IMR-90 (cell line): ENCODE measurements at regions not wholly inside any gene's neighbourhood (a gene's known extent, or its start where the extent isn't known, plus 50 kb on each side); places are given as distances from the start of the nearest gene placed in this dataset.

ENCODE experiments used
- ATAC-seq: fragments of 200-7000 bp; cut with Tn5 transposase; 2 replicates; pipeline ENCODE4 v1.9.1; 2020; ENCODE audit warnings: low read depth, mild to moderate bottlenecking, moderate library complexity
- BruUV-seq: library from RNA; stranded (reverse); fragments of 400-500 nt; replicated peaks from 2 replicates; lab custom pipeline; 2021; lab: Mats Ljungman, UMichigan
- CTCF ChIA-PET: fragments of 300-600 bp; formaldehyde crosslinking; extraction: SDS; loops from one replicate; lab custom pipeline; 2021; ENCODE audit warnings: antibody characterized with exemption; lab: Yijun Ruan, JAX
- POLR2A ChIA-PET: fragments of 300-600 bp; sonication (Branson Sonifier 250); formaldehyde crosslinking; loops from one replicate; lab custom pipeline; 2022; ENCODE audit warnings: antibody characterized with exemption; ENCODE audit not compliant: unreplicated experiment; lab: Charles Lee
- DNase-seq: peaks from one replicate; pipeline ENCODE4 v3.0.0; 2013
- H2AFZ ChIP-seq: replicated peaks from 2 replicates; pipeline ENCODE3; 2013; ENCODE audit warnings: low read length, mild to moderate bottlenecking; ENCODE audit not compliant: poor library complexity
- H2AK5ac ChIP-seq: 2 replicates; pipeline ENCODE4 v1.6.1; 2013; ENCODE audit warnings: low read depth, low read length, inconsistent platforms
- H2AK9ac ChIP-seq: replicated peaks from 2 replicates; pipeline ENCODE3; 2013; ENCODE audit warnings: mild to moderate bottlenecking, low read depth, low read length, moderate library complexity; ENCODE audit not compliant: poor library complexity
- H2BK120ac ChIP-seq: 2 replicates; pipeline ENCODE4 v1.6.1; 2013; ENCODE audit warnings: low read depth, low read length, inconsistent platforms
- H2BK15ac ChIP-seq: 3 replicates; pipeline ENCODE4 v1.6.1; 2013; ENCODE audit warnings: low read depth, low read length, inconsistent platforms
- H2BK20ac ChIP-seq: 2 replicates; pipeline ENCODE4 v1.6.1; 2013; ENCODE audit warnings: low read depth, mild to moderate bottlenecking, inconsistent platforms, low read length, moderate library complexity
- H2BK5ac ChIP-seq: 2 replicates; pipeline ENCODE4 v1.6.1; 2013; ENCODE audit warnings: mild to moderate bottlenecking, low read depth, low read length, inconsistent platforms; ENCODE audit not compliant: poor library complexity, severe bottlenecking
- H3K14ac ChIP-seq: replicated peaks from 2 replicates; pipeline ENCODE4 v1.6.1; 2013; ENCODE audit warnings: low read depth, low read length, inconsistent platforms
- H3K18ac ChIP-seq: 2 replicates; pipeline ENCODE4 v1.6.1; 2013; ENCODE audit warnings: low read depth, low read length, control low read depth
- H3K23ac ChIP-seq: 2 replicates; pipeline ENCODE4 v1.6.1; 2013; ENCODE audit warnings: low read depth, low read length, inconsistent platforms
- H3K27ac ChIP-seq: 2 replicates; pipeline ENCODE4 v1.5.1; 2013; ENCODE audit warnings: mild to moderate bottlenecking, control low read depth, low read length; ENCODE audit not compliant: insufficient read depth
- H3K27me3 ChIP-seq: 2 replicates; pipeline ENCODE4 v1.6.1; 2013; ENCODE audit warnings: low read length; ENCODE audit not compliant: control insufficient read depth, insufficient read depth
- H3K36me3 ChIP-seq: 2 replicates; pipeline ENCODE4 v1.6.1; 2013; ENCODE audit warnings: low read length, mixed read lengths; ENCODE audit not compliant: control insufficient read depth, insufficient read depth
- H3K4ac ChIP-seq: 2 replicates; pipeline ENCODE4 v1.6.1; 2013; ENCODE audit warnings: low read depth, low read length, inconsistent platforms
- H3K4me1 ChIP-seq: 2 replicates; pipeline ENCODE4 v1.6.1; 2013; ENCODE audit warnings: low read length, mixed read lengths; ENCODE audit not compliant: control insufficient read depth, insufficient read depth
- H3K4me2 ChIP-seq: 2 replicates; pipeline ENCODE4 v1.6.1; 2013; ENCODE audit warnings: low read depth, mild to moderate bottlenecking, control low read depth, low read length, moderate library complexity
- H3K4me3 ChIP-seq: 2 replicates; pipeline ENCODE4 v1.5.1; 2013; ENCODE audit warnings: low read depth, mild to moderate bottlenecking, control low read depth, low read length, moderate library complexity; ENCODE audit not compliant: insufficient read depth
- H3K56ac ChIP-seq: 2 replicates; pipeline ENCODE4 v1.6.1; 2013; ENCODE audit warnings: low read length, inconsistent platforms; ENCODE audit not compliant: insufficient read depth; ENCODE audit errors: extremely low read depth
- H3K79me1 ChIP-seq, 2 experiments: 2 replicates each; pipeline ENCODE4 v1.6.1; 2013; ENCODE audit warnings: low read length in 2 of 2, inconsistent platforms in 1 of 2, low read depth in 1 of 2
- H3K9ac ChIP-seq: 2 replicates; pipeline ENCODE4 v1.6.1; 2013; ENCODE audit warnings: low read depth, low read length, control low read depth
- H3K9me1 ChIP-seq: 2 replicates; pipeline ENCODE4 v1.6.1; 2013; ENCODE audit warnings: low read length, inconsistent platforms; ENCODE audit not compliant: insufficient read depth
- H3K9me3 ChIP-seq: 2 replicates; pipeline ENCODE4 v1.6.1; 2013; ENCODE audit warnings: low read length; ENCODE audit not compliant: control insufficient read depth, insufficient read depth
- H4K20me1 ChIP-seq: 2 replicates; pipeline ENCODE4 v1.6.1; 2013; ENCODE audit warnings: low read length, inconsistent platforms; ENCODE audit not compliant: insufficient read depth
- H4K5ac ChIP-seq: 2 replicates; pipeline ENCODE4 v1.6.1; 2013; ENCODE audit warnings: mild to moderate bottlenecking, low read depth, low read length, control low read depth
- H4K8ac ChIP-seq, 2 experiments: 2 replicates each; pipeline ENCODE4 v1.6.1; 2013; ENCODE audit warnings: low read depth in 2 of 2, low read length in 2 of 2, control low read depth in 1 of 2, inconsistent platforms in 1 of 2
- H4K91ac ChIP-seq: 2 replicates; pipeline ENCODE4 v1.6.1; 2013; ENCODE audit warnings: low read depth, low read length, inconsistent platforms; ENCODE audit not compliant: insufficient read depth
- CEBPB ChIP-seq: IDR thresholded peaks from 2 replicates; pipeline ENCODE4 v1.6.1; 2012; ENCODE audit warnings: low read depth, low read length, improper control_type of control experiment
- FOS ChIP-seq: fragments of 150-350 bp; IDR thresholded peaks from 2 replicates; pipeline ENCODE4 v1.6.1; 2016; ENCODE audit warnings: low read depth, low read length
- dilution Hi-C: fragments of 300-500 bp; cut with HindIII; formaldehyde crosslinking; loops from one replicate; pipeline ENCODE4 v1.14.3; 2018; ENCODE audit warnings: low sequenced_read_pairs; ENCODE audit not compliant: unreplicated experiment
- in situ Hi-C: fragments of 300-500 bp; cut with MboI; formaldehyde crosslinking; loops from 3 replicates; pipeline ENCODE4 v1.14.3; 2019; ENCODE audit warnings: low sequenced_read_pairs, inconsistent platforms, mixed read lengths
- intact Hi-C: fragments of 100-400 bp; cut with micrococcal nuclease; formaldehyde crosslinking; loops from 2 replicates; pipeline ENCODE4 v1.10.0; 2022

- Histone ChIP-seq H3K56ac (no peak overlapping the region), H3K9me3 (no peaks in the 10 kb centered on the region), H3K23ac (no peak overlapping the region), H3K18ac (no peak overlapping the region), H3K9ac (no peak overlapping the region), H3K36me3 (no peaks in the 10 kb centered on the region), H3K4me3 (no peak overlapping the region), H3K4me2 (no peak overlapping the region), H4K5ac (no peak overlapping the region), H4K8ac (no peak overlapping the region), H3K14ac (no peak overlapping the region), H2BK20ac (no peak overlapping the region), H3K4me1 (no peaks in the 10 kb centered on the region), H2BK5ac (no peak overlapping the region), H3K27me3 (no peaks in the 10 kb centered on the region), H3K9me1 (no peaks in the 10 kb centered on the region), H2BK15ac (no peak overlapping the region), H2BK120ac (no peak overlapping the region), H2AK5ac (no peak overlapping the region), H3K27ac (no peak overlapping the region), H4K20me1 (no peaks in the 10 kb centered on the region), H2AK9ac (no peak overlapping the region), H2AFZ (no peak overlapping the region), H3K4ac (no peak overlapping the region), H3K79me1 (no peaks in the 10 kb centered on the region), H4K91ac (no peak overlapping the region)
- no TSS peak for BruUV-seq
- intact Hi-C loops = no loop called here
- ATAC-seq = no peak
- in situ Hi-C loops = no loop called here
- dilution Hi-C loops = no loop called here
- TF ChIP-seq CEBPB = 0 out of 2 replicates have a peak, but pooled peaks have one; percentile 16
- no peak for TF ChIP-seq FOS
- CTCF ChIA-PET = no interaction called here
- POLR2A ChIA-PET = no interaction called here
- DNase-seq = no peak
Observed at GRCh38 chr4:79253168-79253567, 72.7 kb downstream of the NAA11 start.
